HepG2 (cell line): ENCODE measurements at regions not wholly inside any gene's neighbourhood (a gene's known extent, or its start where the extent isn't known, plus 50 kb on each side); places are given as distances from the start of the nearest gene placed in this dataset.

ENCODE experiments used
- ATAC-seq: fragments of 200-7000 bp; cut with Tn5 transposase; 3 replicates; pipeline ENCODE4 v1.9.1; 2020; ENCODE audit warnings: mild to moderate bottlenecking, moderate library complexity
- BruUV-seq: library from RNA; stranded (reverse); fragments of 400-500 nt; replicated peaks from 2 replicates; lab custom pipeline; 2021; lab: Mats Ljungman, UMichigan
- CTCF ChIA-PET: fragments of 300-600 bp; formaldehyde crosslinking; extraction: SDS; loops from one replicate; lab custom pipeline; 2021; ENCODE audit warnings: low total read pairs, inconsistent platforms, low intra/inter-chr PET ratio; lab: Yijun Ruan, JAX
- POLR2A ChIA-PET: fragments of 350-600 bp; sonication (Branson Sonifier 250); formaldehyde crosslinking; loops from one replicate; lab custom pipeline; 2020; ENCODE audit warnings: antibody characterized with exemption, inconsistent platforms; lab: Yijun Ruan, JAX
- DNase-seq: peaks from one replicate; pipeline ENCODE4 v3.0.0-alpha.2; 2015; ENCODE audit warnings: low spot score
- FAIRE-seq: peaks from 3 replicates; lab custom pipeline; 2011; peaks lifted over from hg19 to GRCh38; lab: Jason Lieb, UNC
- H2AFZ ChIP-seq: one replicate; pipeline ENCODE4 v1.6.1; 2011; ENCODE audit warnings: low read length, inconsistent platforms
- H3K27ac ChIP-seq: fragments of 300-600 bp; 3 replicates; pipeline ENCODE4 v1.8.0; 2011; ENCODE audit warnings: mixed run types, mild to moderate bottlenecking, mixed read lengths, low read length, inconsistent platforms; ENCODE audit not compliant: insufficient read depth; ENCODE audit errors: extremely low read length
- H3K27me3 ChIP-seq, 2 experiments: fragments of 200-600 bp in 1 of 2; 2 replicates in 1 of 2; 3 replicates in 1 of 2; pipeline versions ENCODE4 v1.6.0 to v1.8.0; 2011; ENCODE audit warnings: low read length in 2 of 2, mild to moderate bottlenecking in 2 of 2, moderate library complexity in 2 of 2, inconsistent platforms in 1 of 2; ENCODE audit not compliant: insufficient read depth in 2 of 2, control insufficient read depth in 1 of 2
- H3K36me3 ChIP-seq, 2 experiments: fragments of 200-600 bp in 1 of 2; replicated peaks in 1 of 2; 2 replicates in 1 of 2; 3 replicates in 1 of 2; pipeline versions ENCODE4 v1.5.1 to v1.8.0; 2011; ENCODE audit warnings: low read length in 2 of 2, inconsistent platforms in 1 of 2; ENCODE audit not compliant: insufficient read depth in 2 of 2, control insufficient read depth in 1 of 2
- H3K4me1 ChIP-seq: 2 replicates; pipeline ENCODE4 v1.5.1; 2012; ENCODE audit warnings: low read length, inconsistent platforms; ENCODE audit not compliant: insufficient read depth
- H3K4me2 ChIP-seq: 2 replicates; pipeline ENCODE4 v1.6.0; 2011; ENCODE audit warnings: low read depth, low read length, inconsistent platforms
- H3K4me3 ChIP-seq, 3 experiments: fragments of 200-600 bp in 1 of 3; sonication (generic), shearing (Covaris generic) in 1 of 3; replicated peaks in 1 of 3; 2 replicates each; pipeline ENCODE4 v1.5.1; 2011 to 2016; ENCODE audit warnings: low read length in 3 of 3, inconsistent platforms in 2 of 3, low read depth in 2 of 3, mild to moderate bottlenecking in 2 of 3, control low read depth in 1 of 3, mixed read lengths in 1 of 3; ENCODE audit not compliant: insufficient read depth in 1 of 3
- H3K79me2 ChIP-seq: one replicate; pipeline ENCODE4 v1.6.1; 2011; ENCODE audit warnings: low read length, inconsistent platforms; ENCODE audit not compliant: insufficient read depth
- H3K9ac ChIP-seq: 2 replicates; pipeline ENCODE4 v1.6.0; 2011; ENCODE audit warnings: mild to moderate bottlenecking, low read depth, low read length, inconsistent platforms; ENCODE audit not compliant: insufficient read depth
- H3K9me3 ChIP-seq: 2 replicates; pipeline ENCODE4 v1.5.1; 2012; ENCODE audit warnings: mild to moderate bottlenecking, low read length
- H4K20me1 ChIP-seq: 2 replicates; pipeline ENCODE4 v1.6.0; 2011; ENCODE audit warnings: inconsistent platforms, mild to moderate bottlenecking, low read length, moderate library complexity; ENCODE audit not compliant: insufficient read depth
- GTF3A ChIP-seq: sonication (generic); formaldehyde crosslinking; conservative IDR thresholded peaks from 2 replicates; pipeline ENCODE4 v1.4.0; 2020; ENCODE audit warnings: mild to moderate bottlenecking, missing genetic modification reagents
- GZF1 ChIP-seq: sonication (generic); formaldehyde crosslinking; IDR thresholded peaks from 2 replicates; pipeline ENCODE4 v1.5.1; 2020; ENCODE audit warnings: mild to moderate bottlenecking, missing genetic modification reagents
- NR2F2 ChIP-seq: IDR thresholded peaks from 2 replicates; pipeline ENCODE4 v1.6.1; 2012; ENCODE audit warnings: low read depth, inconsistent platforms, borderline replicate concordance
- SAP130 ChIP-seq: IDR thresholded peaks from 2 replicates; pipeline ENCODE4 v1.6.1; 2016; ENCODE audit warnings: low read depth
- SMAD1 ChIP-seq: sonication (generic); formaldehyde crosslinking; IDR thresholded peaks from 2 replicates; pipeline ENCODE4 v1.4.0; 2020; ENCODE audit warnings: missing genetic modification reagents, low read depth, mild to moderate bottlenecking, borderline replicate concordance
- STAT6 ChIP-seq: sonication (generic); formaldehyde crosslinking; IDR thresholded peaks from 2 replicates; pipeline ENCODE4 v1.4.0; 2020; ENCODE audit warnings: missing genetic modification reagents, mild to moderate bottlenecking, borderline replicate concordance
- TBX2 ChIP-seq: sonication (generic); formaldehyde crosslinking; IDR thresholded peaks from 2 replicates; pipeline ENCODE4 v1.5.0; 2020; ENCODE audit warnings: missing genetic modification reagents, mild to moderate bottlenecking, borderline replicate concordance
- TCF7L2 ChIP-seq: IDR thresholded peaks from 2 replicates; pipeline ENCODE4 v1.6.1; 2011; ENCODE audit warnings: mild to moderate bottlenecking, low read depth, low read length, moderate library complexity
- ZFP36L2 ChIP-seq: sonication (generic); formaldehyde crosslinking; IDR thresholded peaks from 2 replicates; pipeline ENCODE4 v1.4.0; 2020; ENCODE audit warnings: missing genetic modification reagents
- ZNF180 ChIP-seq: sonication (generic); formaldehyde crosslinking; IDR thresholded peaks from 2 replicates; pipeline ENCODE4 v1.4.0; 2020; ENCODE audit warnings: low read depth, missing genetic modification reagents, borderline replicate concordance
- ZNF562 ChIP-seq: sonication (generic); formaldehyde crosslinking; IDR thresholded peaks from 2 replicates; pipeline ENCODE4 v1.8.0; 2022; ENCODE audit warnings: missing genetic modification reagents, borderline replicate concordance
- ZNF598 ChIP-seq: sonication (generic); formaldehyde crosslinking; IDR thresholded peaks from 2 replicates; pipeline ENCODE4 v1.5.1; 2020; ENCODE audit warnings: mild to moderate bottlenecking, missing genetic modification reagents, borderline replicate concordance
- WGBS: methylation state at CpG from one replicate; pipeline ENCODE4 v1.1.6; 2017; ENCODE audit warnings: low lambda C conversion rate; 5-methylcytosine and 5-hydroxymethylcytosine counted together
- in situ Hi-C: cut with HindIII; loops from 2 replicates; pipeline ENCODE4 v1.10.0; 2017; ENCODE audit warnings: low pct_unique_long_range_greater_than_20kb; ENCODE audit not compliant: extremely low pct_ligation_motif_present
- intact Hi-C: fragments of 100-400 bp; cut with micrococcal nuclease; formaldehyde crosslinking; loops from one replicate; pipeline ENCODE4 v1.10.0; 2022; ENCODE audit not compliant: unreplicated experiment

- H4K20me1 ChIP-seq: no peaks in the 10 kb centered on the region
- POLR2A ChIA-PET: no interaction called here
- no TSS peak for BruUV-seq
- 7% methylated on average over 6 of the region's 7 CpGs for WGBS
- no peaks in the 10 kb centered on the region for H3K9me3 ChIP-seq
- H3K4me3 ChIP-seq: no peak overlapping the region
- H3K79me2 ChIP-seq: no peaks in the 10 kb centered on the region
- ATAC-seq (no peak), DNase-seq (no peak), FAIRE-seq (no peak)
- CTCF ChIA-PET: no interaction called here
- no peaks in the 10 kb centered on the region for H3K4me1 ChIP-seq
- TF ChIP-seq SMAD1 (CRISPR knock-in tag) (no peak), ZNF562 (CRISPR knock-in tag) (no peak), SAP130 (CRISPR knock-in tag) (no peak), GTF3A (CRISPR knock-in tag) (no peak), TBX2 (CRISPR knock-in tag) (no peak), GZF1 (CRISPR knock-in tag) (no peak), STAT6 (CRISPR knock-in tag) (no peak), TCF7L2 (no peak), NR2F2 (no peak), ZFP36L2 (no peak), ZNF180 (CRISPR knock-in tag) (no peak), ZNF598 (CRISPR knock-in tag) (no peak)
- H2AFZ ChIP-seq: no peak overlapping the region
- H3K4me2 ChIP-seq: no peak overlapping the region
- intact Hi-C loops: no loop called here
- no peak overlapping the region for H3K27ac ChIP-seq
- H3K36me3 ChIP-seq: no peaks in the 10 kb centered on the region
- peaks cover 0 to 6% of the 10 kb centered on the region in 2 experiments; a peak in 1 of 5 replicates for H3K27me3 ChIP-seq
- no peak overlapping the region for H3K9ac ChIP-seq
- in situ Hi-C loops: no loop called here
Measured at GRCh38 chr5:175223291-175223690, 220.7 kb downstream of the DRD1 start.
